ENCODE measurements at regions not wholly inside any gene's neighbourhood (a gene's known extent, or its start where the extent isn't known, plus 50 kb on each side); places are given as distances from the start of the nearest gene placed in this dataset.

DNA sequence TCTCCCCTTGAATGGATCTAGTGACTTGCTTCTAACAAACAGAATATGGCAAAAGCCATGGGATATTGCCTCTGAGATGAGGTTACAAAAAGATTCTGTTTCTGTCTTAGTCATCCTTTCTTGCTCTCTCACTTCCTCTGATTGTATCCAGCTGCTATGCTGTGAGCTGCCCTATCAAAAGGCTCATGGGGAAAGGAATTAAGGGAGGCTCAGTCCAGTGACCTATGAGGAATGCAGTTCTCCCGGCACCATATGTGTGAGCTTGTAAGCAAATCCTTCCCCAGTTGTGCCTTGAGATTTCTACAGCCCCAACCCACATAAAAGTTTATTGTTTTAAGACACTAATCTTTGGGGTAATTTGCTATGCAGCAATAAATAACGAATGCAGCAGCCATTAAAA is 183.1 kb downstream of the KLHL28 start:
- H3K9me3 Mint-ChIP-seq, result no peaks in the 10 kb centered on the region
- POLR2A ChIA-PET, result no interaction called here
- CTCF ChIA-PET, result no interaction called here
- no peaks in the 10 kb centered on the region for H3K4me1 Mint-ChIP-seq (ENCODE audit: low read depth)
- no peak for ATAC-seq
- TF ChIP-seq, protein P1, sequence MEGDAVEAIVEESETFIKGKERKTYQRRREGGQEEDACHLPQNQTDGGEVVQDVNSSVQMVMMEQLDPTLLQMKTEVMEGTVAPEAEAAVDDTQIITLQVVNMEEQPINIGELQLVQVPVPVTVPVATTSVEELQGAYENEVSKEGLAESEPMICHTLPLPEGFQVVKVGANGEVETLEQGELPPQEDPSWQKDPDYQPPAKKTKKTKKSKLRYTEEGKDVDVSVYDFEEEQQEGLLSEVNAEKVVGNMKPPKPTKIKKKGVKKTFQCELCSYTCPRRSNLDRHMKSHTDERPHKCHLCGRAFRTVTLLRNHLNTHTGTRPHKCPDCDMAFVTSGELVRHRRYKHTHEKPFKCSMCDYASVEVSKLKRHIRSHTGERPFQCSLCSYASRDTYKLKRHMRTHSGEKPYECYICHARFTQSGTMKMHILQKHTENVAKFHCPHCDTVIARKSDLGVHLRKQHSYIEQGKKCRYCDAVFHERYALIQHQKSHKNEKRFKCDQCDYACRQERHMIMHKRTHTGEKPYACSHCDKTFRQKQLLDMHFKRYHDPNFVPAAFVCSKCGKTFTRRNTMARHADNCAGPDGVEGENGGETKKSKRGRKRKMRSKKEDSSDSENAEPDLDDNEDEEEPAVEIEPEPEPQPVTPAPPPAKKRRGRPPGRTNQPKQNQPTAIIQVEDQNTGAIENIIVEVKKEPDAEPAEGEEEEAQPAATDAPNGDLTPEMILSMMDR (IDR thresholded peaks at IDR 0.05), result no peak
- peaks cover 2% of the 10 kb centered on the region for H3K27me3 Mint-ChIP-seq
- no peak overlapping the region for H3K4me3 Mint-ChIP-seq
- no peak overlapping the region for H3K27ac Mint-ChIP-seq
- intact Hi-C loops (cut with micrococcal nuclease), result no loop called here
- no peak for DNase-seq
- H3K36me3 Mint-ChIP-seq (ENCODE audit: low read depth), result no peaks in the 10 kb centered on the region

DNA sequence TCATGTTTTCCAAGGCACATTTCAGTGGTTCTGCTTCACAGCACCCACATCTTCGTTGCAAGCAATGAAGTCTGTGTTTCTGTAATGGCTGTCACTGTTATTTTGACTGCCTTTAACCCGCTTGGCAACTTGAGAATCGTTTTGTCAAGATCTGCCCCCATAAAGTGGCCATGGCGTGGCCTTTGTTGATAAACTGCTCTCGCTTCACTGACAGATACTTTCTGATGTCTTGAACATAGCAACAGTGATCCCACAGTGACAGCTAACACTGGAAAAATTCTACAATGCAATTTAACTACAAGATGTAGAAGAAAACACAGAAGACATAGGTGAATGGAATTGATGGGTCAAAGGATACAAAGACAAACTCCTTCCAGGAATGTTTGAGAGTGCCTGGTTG is 184.2 kb downstream of the KLHL28 start:
- DNase-seq (no peak), ATAC-seq (no peak)
- ChIA-PET POLR2A (no interaction called here), CTCF (no interaction called here)
- H3K4me3 Mint-ChIP-seq, result no peak overlapping the region
- intact Hi-C loops (cut with micrococcal nuclease), result no loop called here
- TF ChIP-seq, protein P1 (IDR thresholded peaks at IDR 0.05), result no peak
- no peaks in the 10 kb centered on the region for H3K36me3 Mint-ChIP-seq (ENCODE audit: low read depth)
- H3K27ac Mint-ChIP-seq, result no peak overlapping the region
- H3K27me3 Mint-ChIP-seq, result no peaks in the 10 kb centered on the region
- no peaks in the 10 kb centered on the region for H3K4me1 Mint-ChIP-seq (ENCODE audit: low read depth)
- no peaks in the 10 kb centered on the region for H3K9me3 Mint-ChIP-seq

DNA sequence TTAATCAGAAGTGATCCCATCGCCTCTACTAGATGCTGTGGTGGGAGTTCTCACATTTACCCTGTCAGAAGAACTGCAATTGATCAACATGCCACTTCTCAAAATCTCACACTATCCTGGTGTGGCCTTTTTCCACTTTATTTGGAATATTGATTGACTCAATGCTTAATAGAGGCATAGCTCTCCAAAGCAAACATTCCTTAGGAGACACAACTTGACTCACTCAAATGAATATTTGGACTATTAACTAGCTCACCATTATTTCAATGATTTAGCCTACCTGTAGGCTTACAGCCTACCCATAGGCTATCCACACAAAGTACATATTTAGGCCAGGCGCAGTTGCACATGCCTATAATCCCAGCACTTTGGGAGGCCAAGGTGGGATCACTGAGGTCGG is 186.5 kb downstream of the KLHL28 start:
- POLR2A ChIA-PET, result interaction anchor here (0.6 kb wide), 1 partner anchor 10 kb away, joined by 3 read pairs; no protein-coding TSS in a partner anchor
- ATAC-seq, result no peak
- H3K4me3 Mint-ChIP-seq, result no peak overlapping the region
- H3K9me3 Mint-ChIP-seq, result no peaks in the 10 kb centered on the region
- intact Hi-C loops (cut with micrococcal nuclease), result no loop called here
- no peaks in the 10 kb centered on the region for H3K4me1 Mint-ChIP-seq (ENCODE audit: low read depth)
- CTCF ChIA-PET, result no interaction called here
- no peak for DNase-seq
- peaks cover 2% of the 10 kb centered on the region for H3K27me3 Mint-ChIP-seq
- H3K36me3 Mint-ChIP-seq (ENCODE audit: low read depth), result no peaks in the 10 kb centered on the region
- no peak overlapping the region for H3K27ac Mint-ChIP-seq
- TF ChIP-seq, protein P1 (IDR thresholded peaks at IDR 0.05), result no peak

DNA sequence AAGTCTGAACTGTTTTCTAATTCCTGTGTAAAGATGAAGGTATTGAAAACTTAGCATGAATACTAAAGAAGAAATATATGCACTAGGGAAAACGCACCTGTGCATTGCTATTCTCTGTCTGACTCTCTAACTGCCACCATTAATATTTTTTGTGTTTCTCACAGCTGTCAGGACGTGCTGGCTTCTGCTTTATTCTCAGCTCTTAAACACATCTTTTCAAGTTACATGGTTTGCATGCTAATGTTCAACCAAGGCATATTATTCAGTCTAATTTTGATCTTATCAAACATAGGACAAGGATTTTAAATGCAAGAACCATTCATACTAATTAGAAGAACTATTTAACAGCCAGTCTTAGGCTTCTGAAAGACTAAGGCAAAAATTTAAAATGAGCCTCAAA is 187.4 kb downstream of the KLHL28 start:
- TF ChIP-seq, protein P1 (IDR thresholded peaks at IDR 0.05), result no peak
- ChIA-PET POLR2A (no interaction called here), CTCF (no interaction called here)
- no peak overlapping the region for H3K4me3 Mint-ChIP-seq
- H3K27me3 Mint-ChIP-seq, result peaks cover 2% of the 10 kb centered on the region
- no peaks in the 10 kb centered on the region for H3K4me1 Mint-ChIP-seq (ENCODE audit: low read depth)
- H3K27ac Mint-ChIP-seq, result no peak overlapping the region
- no peak for ATAC-seq
- intact Hi-C loops (cut with micrococcal nuclease), result no loop called here
- H3K36me3 Mint-ChIP-seq (ENCODE audit: low read depth), result no peaks in the 10 kb centered on the region
- no peak for DNase-seq
- H3K9me3 Mint-ChIP-seq, result no peaks in the 10 kb centered on the region

DNA sequence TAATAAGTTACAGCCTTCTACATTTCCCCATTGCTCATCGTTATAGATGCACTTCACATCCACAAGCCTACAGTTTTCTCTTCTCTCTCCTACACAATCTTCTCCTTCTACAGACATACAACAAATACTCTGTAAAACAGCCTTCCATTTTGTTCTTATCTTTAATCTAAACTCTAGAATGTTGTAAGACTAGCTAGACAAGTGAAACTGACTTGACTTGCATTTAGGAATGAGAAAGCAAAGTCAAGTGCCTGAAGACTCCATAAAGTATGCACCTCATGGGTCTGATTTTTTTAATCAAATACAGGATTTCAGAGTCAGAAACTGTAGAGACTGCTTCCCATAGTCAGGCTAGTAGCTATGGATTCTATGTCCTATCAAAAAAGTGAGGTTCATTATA is 190.3 kb downstream of the KLHL28 start:
- ATAC-seq (no peak), DNase-seq (no peak)
- no peak overlapping the region for H3K4me3 Mint-ChIP-seq
- no peaks in the 10 kb centered on the region for H3K36me3 Mint-ChIP-seq (ENCODE audit: low read depth)
- TF ChIP-seq, protein P1 (IDR thresholded peaks at IDR 0.05), result no peak
- H3K9me3 Mint-ChIP-seq, result no peaks in the 10 kb centered on the region
- no peak overlapping the region for H3K27ac Mint-ChIP-seq
- H3K27me3 Mint-ChIP-seq, result peaks cover 3% of the 10 kb centered on the region
- CTCF ChIA-PET, result no interaction called here
- POLR2A ChIA-PET, result no interaction called here
- peaks cover 10% of the 10 kb centered on the region for H3K4me1 Mint-ChIP-seq (ENCODE audit: low read depth)
- intact Hi-C loops (cut with micrococcal nuclease), result no loop called here

Measured in activated CD8-positive, alpha-beta T cell treated with anti-CD3 and anti-CD28 coated beads for 36 hours (primary cell).